Left forelimb (tissue), 1 donor: ENCODE measurements at regions not wholly inside any gene's neighbourhood (a gene's known extent, or its start where the extent isn't known, plus 50 kb on each side); places are given as distances from the start of the nearest gene placed in this dataset.
"Not testable (repeated sequence)": the region's sequence is repeated elsewhere in the genome, so short reads cannot be mapped to it uniquely, and the experiment has no call there.

Experiments used
- DNase-seq: peaks from one replicate; pipeline ENCODE4 v3.0.0-alpha.2; 2018; ENCODE audit warnings: low spot score

DNA sequence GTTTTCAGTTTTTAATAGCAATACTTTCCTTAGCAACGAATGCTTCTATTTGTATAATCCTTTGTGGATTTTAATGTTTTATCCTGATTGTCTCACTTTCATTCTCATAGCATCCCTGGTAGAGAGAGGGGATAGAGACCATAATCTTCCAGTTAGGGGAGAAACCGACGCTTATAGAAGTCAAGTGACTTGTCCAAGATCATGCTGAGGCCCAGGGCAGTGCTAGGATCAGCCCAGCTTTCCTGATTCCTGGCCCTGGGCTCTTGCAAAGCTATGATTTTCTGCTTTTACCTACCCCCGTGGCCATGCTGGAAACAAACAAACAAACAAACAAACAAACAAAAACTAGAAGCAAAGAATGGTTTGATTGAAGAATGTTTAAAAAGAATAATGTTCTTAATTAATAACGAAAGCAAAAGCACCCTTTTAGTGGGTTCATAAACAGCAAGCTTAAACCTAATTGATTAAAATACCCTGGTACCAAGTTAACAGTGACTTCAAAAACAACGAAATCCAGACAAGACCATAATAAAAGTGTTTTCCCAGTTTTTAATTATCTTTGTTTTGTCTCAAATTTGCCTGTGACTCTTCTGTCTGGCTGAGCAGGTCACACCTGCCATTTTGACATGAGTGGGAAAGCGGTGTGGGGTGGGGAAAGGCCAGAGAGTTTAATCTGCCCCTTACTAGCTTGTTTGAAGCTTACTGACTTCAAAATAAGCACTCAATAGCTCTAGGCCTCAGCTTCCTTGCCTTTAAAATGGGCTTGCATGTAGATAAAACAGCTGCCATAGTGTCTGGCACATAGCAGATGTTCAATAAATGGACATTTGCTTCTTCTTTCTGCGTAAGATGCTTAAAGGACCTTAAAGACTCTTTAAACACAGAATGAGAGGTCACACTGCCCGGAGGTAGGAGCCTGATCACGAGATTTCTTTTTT lies 116.6 kb upstream of the MYCN start:
- DNase-seq, result no peak

- not testable (repeated sequence) for DNase-seq
Observed at GRCh38 chr2:15824467-15824866, 115.9 kb upstream of the MYCN start.

DNA sequence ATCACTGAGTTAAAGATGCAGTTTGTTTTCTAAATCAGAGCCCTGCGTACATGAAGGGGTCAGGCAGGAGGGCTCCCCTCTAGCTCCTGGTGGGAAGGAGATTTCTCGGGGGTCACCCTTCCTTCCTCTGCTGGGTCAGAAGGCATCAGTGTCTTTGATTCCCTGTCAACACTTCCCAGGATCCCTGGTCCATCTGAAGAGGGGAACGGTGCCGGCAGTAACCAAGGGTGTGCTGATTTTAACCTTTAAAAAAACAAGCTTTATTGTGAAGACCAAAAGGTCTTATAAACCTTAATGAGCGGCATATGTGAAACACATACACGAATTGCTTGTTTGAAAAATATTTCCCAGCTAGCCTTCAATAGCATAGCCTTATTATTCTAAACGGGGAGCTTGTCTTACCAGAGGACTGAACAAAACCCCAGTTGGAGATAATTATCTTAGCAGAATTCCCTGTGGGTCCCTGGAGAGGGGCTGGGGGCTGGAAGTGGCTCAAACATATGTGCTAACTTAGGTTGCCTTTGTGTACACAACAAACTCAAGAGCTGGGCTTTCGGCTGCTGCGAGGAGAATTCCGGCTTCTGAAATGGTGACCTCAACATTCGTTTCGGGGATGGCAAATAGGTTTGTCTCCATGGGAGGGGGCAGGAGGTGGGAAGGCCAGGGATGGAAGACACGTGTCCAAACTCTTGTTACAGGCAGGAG lies 114.9 kb upstream of the MYCN start:
- DNase-seq, result no peak

DNA sequence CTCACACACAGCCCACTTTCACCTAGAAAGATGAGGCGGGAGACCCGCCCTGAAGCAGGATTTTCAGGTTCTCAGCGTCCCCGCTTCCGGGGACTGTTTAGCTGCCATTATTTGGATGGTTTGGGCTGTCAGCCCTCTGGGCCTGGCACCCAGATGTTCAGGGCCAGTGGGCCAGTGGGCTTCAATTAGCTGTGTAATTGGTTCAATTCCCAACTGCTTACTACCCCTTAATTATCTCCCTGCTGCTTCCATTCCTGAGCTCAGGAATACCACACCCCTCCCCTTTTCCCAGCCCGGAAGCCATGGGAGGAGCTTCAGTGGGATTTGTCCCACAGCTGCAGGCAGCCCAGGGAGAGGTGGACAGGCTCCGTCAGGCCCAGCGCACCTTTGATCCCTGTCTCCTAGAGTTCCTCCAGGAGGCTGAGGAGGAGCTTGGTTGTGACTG lies 114.1 kb upstream of the MYCN start:
- DNase-seq, result no peak

GRCh38 chr2:15827001-15827400 lies 113.3 kb upstream of the MYCN start:
- DNase-seq, result no peak

DNA sequence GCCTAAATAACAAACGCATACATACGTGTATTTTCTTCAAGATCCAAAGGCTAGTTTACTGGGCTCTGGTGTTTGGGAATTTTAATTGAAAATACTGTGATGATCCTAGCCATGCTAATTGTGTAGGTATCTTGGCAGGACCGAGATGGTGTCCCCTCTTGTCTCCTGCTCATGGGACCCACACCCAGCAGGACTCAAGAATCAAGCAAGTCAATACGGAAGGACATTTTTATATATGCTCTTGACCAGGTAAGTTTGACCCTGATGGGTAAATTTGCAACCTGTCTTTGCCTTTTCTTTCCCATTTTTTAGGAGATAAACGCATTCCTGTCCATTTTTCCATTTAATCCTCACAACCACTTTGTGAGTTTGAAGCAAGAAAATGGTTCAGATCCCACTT lies 111.8 kb upstream of the MYCN start:
- no peak for DNase-seq

DNA sequence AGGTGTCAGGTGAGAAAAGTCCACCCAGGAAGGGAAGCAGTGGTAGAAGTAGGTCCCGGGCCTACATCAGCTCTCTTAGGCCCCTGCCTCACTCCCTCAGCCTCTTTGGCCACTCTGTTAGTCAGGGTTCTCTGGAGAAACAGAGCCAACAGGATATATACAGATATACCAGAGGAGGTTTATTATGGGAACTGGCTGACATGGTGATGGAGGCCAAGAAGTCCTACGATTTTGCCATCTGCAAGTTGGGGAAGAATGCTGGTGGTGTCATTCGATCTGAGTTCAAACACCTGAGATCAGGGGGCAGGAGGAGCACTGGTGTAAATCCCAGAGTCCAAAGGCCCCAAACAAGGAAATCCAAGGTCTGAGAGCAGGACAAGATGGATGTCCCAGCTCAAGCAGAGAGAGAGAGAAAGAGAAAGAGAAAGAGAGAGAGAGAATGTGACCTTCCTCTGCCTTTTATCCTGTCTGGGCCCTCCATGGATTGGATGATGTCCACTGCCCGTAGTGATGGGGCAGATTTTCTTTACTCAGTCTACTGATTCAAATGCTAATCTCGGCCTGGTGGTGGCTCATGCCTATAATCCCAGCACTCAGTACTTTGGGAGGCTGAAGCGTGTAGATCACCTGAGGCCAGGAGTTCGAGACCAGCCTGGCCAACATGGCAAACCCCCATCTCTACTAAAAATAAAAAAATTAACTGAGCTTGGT lies 111.1 kb upstream of the MYCN start:
- DNase-seq, result no peak

DNA sequence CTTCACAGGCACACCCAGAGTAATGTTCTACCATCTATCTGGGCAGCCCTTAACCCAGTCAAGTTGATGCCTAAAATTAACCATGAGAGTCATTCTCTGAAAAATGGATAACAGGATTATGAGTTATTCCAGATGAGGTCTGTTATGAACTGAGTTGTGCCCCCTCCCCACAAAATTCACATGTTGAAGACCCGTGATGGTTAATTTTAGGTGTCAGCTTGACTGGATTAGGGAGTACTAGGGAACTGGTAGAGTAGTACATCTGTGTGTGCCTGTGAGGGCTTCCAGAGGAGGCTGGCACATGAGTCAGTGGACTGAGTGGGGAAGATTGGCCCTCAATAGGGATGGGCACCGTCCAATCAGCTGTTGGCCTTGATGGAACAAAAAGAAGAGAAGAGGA lies 110.4 kb upstream of the MYCN start:
- DNase-seq, result no peak

- no peak for DNase-seq
Observed at GRCh38 chr2:15830937-15831549, 109.3 kb upstream of the MYCN start.

- DNase-seq, result no peak
Observed at GRCh38 chr2:15832030-15832709, 108.2 kb upstream of the MYCN start.

DNA sequence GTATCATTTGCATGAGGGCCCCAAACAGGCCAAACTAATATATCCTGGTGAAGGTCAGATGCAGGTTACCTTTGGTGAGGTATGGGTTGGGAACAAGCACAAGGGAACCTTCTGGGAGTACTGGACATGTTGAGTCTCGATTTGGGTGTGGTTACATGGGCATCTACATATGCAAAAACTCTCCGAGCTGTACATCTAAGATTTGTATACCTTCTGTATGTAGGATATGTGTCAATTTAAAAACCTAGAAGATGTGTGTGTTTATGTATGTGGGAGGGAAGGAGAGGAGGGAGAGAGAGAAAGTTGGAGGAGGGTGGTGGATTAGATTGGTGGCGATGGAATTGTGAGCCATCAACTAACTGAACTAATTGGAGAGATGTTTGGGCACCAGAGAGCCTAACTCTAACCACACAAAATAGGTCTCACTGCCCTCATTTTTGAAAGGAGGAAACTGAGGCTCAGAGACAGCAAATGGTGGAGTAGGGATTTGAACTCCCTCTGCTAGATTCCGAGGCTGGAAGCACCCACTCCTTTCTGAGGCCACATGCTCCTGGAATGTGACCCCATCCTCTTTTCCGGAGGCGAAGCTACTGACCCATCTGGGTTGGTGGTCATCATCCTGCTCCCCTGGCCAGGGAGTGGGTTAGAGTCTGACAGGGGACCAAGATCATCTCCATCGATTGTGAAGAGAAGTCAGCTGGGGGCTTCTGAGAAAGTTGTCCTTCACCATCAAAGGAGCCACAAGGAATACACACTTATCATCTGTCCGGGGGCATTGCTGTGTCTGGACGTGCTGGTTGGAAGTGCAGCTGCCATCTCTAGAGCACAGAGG lies 107.3 kb upstream of the MYCN start:
- DNase-seq, result peak; percentile 20

DNA sequence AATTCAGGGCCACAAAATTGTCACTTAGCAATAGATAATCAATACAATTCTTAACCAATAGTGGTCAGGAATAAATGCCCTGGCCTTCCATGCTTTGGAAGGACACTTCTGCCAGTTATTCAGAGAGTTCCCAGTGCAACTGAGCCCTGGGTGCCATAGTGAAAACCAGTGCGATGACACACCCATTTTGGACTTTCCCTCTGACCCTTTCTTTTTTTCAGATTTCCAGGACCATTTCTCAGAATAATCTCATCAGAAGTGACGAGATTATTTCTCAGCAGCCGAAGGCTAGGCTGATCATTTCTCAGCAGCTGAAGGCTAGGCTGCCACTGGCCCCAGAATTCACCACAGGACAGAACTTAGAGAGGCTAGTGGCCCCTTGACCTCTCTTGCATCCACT lies 106.6 kb upstream of the MYCN start:
- DNase-seq, result no peak

DNA sequence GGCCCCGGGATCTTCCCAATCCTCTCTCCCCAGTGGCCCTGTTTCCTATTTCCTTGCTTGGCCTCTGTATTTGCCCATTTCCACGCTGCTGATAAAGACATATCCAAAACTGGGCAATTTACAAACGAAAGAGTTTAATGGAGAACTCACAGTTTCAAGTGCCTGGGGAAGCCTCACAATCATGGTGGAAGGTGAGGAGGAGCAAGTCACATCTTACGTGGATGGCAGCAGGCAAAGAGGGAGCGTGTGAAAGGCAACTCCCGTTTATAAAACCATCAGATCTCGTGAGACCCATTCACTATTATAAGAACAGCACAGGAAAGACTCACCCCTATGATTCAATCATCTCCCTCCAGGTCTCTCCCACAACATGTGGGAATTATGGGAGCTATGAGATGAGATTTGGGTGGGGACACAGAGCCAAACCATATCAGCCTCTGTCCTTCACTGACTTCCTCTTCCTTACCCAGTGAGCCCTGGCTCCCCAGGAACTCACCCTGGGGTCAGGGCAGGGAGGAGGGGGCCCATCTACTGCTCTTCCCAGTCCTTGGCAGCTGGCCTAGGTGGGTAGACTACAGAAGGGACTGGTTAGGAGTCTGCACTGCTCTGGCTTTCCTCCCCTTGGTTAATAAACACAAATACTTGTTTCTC lies 105.8 kb upstream of the MYCN start:
- peak; percentile 26 for DNase-seq

GRCh38 chr2:15835991-15836688 lies 104.2 kb upstream of the MYCN start:
- no peak for DNase-seq

DNA sequence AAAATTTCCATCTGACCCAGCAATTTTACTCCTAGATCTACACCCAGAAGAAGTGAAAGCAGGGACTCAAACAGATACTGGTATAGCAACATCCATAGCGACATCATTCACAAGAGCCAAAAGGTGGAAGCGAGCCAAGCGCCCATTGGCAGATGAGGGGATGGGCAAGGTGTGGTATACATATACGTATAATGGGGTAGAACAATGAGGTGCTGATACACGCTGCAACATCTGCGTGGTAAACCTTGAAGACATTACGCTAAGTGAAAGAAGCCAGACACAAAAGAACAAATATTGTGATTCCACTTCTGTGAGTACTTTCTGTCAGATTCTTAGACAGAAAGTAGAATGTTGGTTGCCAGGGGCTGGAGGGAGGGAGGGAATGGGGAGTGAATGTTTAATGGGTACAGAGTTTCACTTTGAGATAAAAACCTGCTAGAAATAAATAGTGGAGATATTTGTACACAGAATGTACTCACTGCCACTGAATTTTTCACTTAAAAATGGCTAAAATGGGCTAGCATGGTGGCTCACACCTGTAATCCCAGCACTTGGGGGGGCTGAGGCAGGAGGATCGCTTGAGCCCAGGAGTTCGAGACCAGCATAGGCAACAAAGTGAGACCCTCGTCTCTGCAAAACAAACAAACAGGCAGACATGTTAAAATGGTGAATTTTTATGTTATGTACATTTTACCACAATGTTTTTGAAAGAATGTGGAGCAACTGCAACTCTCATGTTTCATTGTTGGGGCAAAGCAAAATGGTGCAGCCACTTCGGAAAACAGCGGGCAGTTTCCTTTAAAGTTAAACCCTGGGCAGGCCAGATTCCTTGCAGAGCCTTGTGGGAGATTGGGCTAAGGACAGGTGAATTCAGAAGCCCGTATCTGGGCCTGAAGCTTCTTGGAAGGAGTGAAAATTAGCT lies 103.4 kb upstream of the MYCN start:
- no peak for DNase-seq

- DNase-seq, result no peak
Observed at GRCh38 chr2:15838481-15839090, 101.8 kb upstream of the MYCN start.

DNA sequence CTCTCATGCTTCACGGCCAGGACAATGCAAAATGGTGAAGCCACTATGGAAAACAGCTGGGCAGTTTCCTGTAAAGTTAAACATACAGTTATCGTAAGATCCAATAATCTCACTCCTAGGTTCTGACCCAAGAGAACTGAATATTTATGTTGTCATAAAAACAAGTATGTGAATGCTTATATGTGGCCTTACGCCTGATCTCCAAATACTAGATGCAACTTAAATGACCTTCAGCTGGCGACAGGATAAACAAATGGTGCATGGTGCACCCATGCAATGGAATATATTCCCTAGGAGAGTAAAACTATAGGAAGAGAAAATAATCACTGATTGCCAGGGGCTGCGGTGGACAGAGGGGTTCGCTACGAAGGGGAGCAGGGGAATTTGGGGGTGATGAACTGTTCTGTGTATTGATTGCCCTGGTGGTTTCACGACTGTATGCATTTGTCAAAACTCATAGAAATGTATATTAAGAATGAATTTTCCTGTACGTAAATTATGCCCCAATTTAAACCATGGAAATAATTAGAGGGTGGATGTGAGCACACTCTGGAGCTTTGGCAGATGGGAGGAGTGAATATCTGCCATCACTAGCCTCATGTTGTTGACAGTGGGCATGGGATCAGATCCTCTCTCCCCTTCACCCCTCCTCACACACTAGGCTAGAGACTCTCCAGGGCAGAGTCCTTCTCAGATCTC lies 100.8 kb upstream of the MYCN start:
- no peak for DNase-seq
